Tibial nerve (tissue), 3 donors: ENCODE measurements at regions not wholly inside any gene's neighbourhood (a gene's known extent, or its start where the extent isn't known, plus 50 kb on each side); places are given as distances from the start of the nearest gene placed in this dataset.

Experiments
- POLR2A ChIP-seq, 2 donors: fragments of 450-650 bp; IDR thresholded peaks; one replicate each; pipeline ENCODE4 v1.6.1; 2017; ENCODE audit warnings: antibody characterized with exemption in 2 of 2, mild to moderate bottlenecking in 2 of 2, moderate library complexity in 2 of 2
- TF ChIP-seq, protein P1 (sequence below), 5 experiments: fragments of 200-600 bp in 3 of 5; fragments of 450-650 bp in 2 of 5; sonication (generic) in 3 of 5; IDR thresholded peaks; one replicate each; pipeline ENCODE4 v1.5.1; 2016 to 2019; ENCODE audit warnings: antibody characterized with exemption in 5 of 5, mild to moderate bottlenecking in 3 of 5, moderate library complexity in 2 of 5

- TF ChIP-seq, protein P1, sequence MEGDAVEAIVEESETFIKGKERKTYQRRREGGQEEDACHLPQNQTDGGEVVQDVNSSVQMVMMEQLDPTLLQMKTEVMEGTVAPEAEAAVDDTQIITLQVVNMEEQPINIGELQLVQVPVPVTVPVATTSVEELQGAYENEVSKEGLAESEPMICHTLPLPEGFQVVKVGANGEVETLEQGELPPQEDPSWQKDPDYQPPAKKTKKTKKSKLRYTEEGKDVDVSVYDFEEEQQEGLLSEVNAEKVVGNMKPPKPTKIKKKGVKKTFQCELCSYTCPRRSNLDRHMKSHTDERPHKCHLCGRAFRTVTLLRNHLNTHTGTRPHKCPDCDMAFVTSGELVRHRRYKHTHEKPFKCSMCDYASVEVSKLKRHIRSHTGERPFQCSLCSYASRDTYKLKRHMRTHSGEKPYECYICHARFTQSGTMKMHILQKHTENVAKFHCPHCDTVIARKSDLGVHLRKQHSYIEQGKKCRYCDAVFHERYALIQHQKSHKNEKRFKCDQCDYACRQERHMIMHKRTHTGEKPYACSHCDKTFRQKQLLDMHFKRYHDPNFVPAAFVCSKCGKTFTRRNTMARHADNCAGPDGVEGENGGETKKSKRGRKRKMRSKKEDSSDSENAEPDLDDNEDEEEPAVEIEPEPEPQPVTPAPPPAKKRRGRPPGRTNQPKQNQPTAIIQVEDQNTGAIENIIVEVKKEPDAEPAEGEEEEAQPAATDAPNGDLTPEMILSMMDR (IDR thresholded peaks at IDR 0.05) = no peak
- TF ChIP-seq POLR2A (IDR thresholded peaks at IDR 0.05) = no peak
Observed at GRCh38 chr13:48919751-48920150, 56.0 kb upstream of the FNDC3A start.
